ENCODE measurements at regions not wholly inside any gene's neighbourhood (a gene's known extent, or its start where the extent isn't known, plus 50 kb on each side); places are given as distances from the start of the nearest gene placed in this dataset.
"Not testable (repeated sequence)": the region's sequence is repeated elsewhere in the genome, so short reads cannot be mapped to it uniquely, and the experiment has no call there.

DNA sequence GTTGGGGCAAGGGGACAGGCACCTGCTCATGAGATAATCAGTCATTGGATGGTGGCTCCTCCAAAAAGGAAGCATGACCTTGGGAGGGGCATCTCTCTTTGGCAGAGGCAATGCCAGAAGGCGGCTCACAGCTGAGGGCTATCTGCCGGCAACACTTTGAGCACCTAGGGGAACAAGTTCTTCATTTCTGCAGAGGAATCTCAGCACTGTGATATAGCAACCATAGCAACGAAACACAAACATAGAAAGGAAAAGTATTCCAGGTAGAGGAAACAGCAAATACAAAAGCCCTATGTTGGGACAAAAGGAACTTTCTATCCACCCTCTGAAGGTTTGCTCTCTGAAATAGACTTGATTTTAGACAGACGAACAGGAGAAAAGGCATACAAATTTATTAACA lies 89.1 kb upstream of the NEDD4L start:
- no peak overlapping the region for H3K27ac ChIP-seq
- TF ChIP-seq, protein P1, sequence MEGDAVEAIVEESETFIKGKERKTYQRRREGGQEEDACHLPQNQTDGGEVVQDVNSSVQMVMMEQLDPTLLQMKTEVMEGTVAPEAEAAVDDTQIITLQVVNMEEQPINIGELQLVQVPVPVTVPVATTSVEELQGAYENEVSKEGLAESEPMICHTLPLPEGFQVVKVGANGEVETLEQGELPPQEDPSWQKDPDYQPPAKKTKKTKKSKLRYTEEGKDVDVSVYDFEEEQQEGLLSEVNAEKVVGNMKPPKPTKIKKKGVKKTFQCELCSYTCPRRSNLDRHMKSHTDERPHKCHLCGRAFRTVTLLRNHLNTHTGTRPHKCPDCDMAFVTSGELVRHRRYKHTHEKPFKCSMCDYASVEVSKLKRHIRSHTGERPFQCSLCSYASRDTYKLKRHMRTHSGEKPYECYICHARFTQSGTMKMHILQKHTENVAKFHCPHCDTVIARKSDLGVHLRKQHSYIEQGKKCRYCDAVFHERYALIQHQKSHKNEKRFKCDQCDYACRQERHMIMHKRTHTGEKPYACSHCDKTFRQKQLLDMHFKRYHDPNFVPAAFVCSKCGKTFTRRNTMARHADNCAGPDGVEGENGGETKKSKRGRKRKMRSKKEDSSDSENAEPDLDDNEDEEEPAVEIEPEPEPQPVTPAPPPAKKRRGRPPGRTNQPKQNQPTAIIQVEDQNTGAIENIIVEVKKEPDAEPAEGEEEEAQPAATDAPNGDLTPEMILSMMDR (IDR thresholded peaks at IDR 0.05) = no peak
- TF ChIP-seq ZFX (IDR thresholded peaks at IDR 0.05; ENCODE audit: borderline replicate concordance) = no peak

DNA sequence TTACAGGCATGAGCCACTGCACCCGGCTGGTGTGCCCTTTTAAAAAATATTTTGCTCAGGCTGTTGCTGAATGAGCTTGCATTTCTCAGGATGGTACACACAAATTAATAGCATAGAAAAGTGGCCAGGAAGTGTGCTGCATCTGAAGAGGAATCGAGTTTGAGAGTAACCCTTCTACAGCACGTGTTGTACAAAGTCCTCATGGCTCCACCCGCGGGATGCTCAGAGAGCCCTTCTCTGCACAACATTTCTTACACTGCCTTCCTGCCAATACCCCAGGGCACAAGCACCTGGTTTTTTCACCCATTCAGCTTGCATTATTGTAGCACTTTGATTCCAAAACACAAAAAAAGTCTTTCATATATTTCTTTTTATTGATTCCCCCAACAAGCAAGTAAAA lies 90.1 kb upstream of the NEDD4L start:
- no peak overlapping the region for H3K27ac ChIP-seq
- TF ChIP-seq ZFX (IDR thresholded peaks at IDR 0.05; ENCODE audit: borderline replicate concordance) = no peak
- TF ChIP-seq, protein P1 (IDR thresholded peaks at IDR 0.05) = no peak

DNA sequence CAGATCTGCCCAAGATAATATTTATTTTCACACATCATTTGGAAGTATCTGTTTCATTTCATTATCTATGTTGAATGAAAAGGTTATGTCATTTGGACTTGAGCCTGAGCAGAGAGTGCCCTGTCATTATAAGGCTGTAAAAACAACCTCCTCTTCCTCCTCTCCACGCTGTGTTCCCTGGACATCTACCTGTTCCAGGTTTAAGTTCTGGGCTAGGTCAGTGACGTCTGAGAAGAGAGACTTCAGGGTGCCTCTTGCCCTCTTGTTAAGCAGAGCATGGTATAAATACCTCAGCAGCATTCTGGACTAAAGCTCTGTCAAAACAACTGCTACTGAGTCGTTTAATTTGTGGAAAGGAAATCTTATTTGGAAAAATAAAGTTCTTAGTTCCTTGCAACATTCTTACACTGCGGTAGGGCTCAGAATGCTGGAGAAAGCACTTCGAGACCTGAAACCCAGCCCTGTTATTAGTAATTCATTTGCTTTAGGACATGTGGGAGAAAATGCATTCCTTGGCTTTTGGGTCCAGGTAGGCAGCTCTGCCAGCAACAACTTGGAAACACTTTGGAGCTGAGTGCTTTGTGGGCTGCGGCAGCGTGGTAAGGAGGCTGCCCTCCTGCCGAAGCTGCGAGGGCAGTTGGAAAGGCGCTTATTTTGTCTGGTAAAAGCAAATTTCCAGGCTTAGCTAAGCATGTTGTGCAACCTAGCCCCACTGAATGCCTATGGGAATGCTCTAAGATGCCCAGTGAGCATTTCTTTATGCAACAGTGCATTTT lies 91.8 kb upstream of the NEDD4L start:
- H3K27ac ChIP-seq = no peak overlapping the region
- TF ChIP-seq ZFX (IDR thresholded peaks at IDR 0.05; ENCODE audit: borderline replicate concordance) = no peak
- TF ChIP-seq, protein P1 (IDR thresholded peaks at IDR 0.05) = no peak

DNA sequence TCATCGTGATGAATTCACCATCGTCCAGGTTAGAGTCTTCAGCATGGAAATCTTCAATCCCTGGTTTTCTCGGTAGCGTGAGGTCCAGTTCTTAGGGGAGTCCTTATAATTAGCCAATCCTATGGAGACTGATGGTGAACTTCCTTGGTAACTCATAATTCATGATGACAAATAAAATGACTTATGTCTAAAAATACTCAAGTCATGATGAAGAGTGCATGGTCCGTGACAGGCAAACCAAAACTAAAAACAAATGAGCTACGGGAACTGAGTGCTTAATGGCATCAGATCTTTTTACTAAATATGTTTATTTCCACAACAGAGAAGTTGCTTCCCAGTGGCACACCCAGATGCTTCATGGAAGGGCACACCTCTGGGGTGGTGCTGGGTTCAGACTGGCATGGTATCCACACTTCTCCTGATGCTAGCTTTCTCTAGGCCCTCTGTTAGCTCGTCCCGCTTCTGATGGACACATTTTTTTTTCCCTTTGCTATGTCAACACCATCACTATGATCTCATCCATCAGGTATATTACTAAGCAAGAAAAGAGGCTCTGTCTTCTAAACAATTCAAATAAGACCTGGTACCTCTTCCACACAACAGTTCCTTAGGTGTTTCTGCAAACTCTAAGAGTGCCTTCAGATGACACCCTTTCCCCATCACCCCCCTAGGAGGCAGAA lies 92.8 kb upstream of the NEDD4L start:
- no peak overlapping the region for H3K27ac ChIP-seq

DNA sequence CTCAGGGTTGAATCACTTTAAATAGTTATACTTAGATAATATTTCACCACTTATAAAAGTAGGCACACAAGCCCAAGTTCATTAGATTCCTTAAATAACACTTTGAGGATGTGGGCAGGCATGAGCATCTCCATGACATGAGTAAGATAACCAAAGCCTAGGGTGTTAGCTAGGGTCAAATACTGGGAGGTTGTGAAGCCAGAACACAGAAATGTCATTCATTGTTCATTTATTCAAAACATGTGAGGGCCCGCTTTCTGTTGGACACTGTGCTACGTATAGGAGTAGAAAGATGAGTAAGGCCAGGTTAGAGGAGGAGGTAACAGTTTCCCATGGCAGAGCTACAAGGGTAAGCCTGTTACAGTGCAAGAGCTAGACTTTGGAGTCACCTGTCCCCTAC lies 93.5 kb upstream of the NEDD4L start:
- no peak for TF ChIP-seq ZFX (IDR thresholded peaks at IDR 0.05; ENCODE audit: borderline replicate concordance)
- TF ChIP-seq, protein P1 (IDR thresholded peaks at IDR 0.05) = no peak
- H3K27ac ChIP-seq = no peak overlapping the region

More for the DNA sequence above, 92.8 kb upstream of the NEDD4L start:
- TF ChIP-seq ZFX (IDR thresholded peaks at IDR 0.05; ENCODE audit: borderline replicate concordance) = no peak
- TF ChIP-seq, protein P1 (IDR thresholded peaks at IDR 0.05) = no peak

DNA sequence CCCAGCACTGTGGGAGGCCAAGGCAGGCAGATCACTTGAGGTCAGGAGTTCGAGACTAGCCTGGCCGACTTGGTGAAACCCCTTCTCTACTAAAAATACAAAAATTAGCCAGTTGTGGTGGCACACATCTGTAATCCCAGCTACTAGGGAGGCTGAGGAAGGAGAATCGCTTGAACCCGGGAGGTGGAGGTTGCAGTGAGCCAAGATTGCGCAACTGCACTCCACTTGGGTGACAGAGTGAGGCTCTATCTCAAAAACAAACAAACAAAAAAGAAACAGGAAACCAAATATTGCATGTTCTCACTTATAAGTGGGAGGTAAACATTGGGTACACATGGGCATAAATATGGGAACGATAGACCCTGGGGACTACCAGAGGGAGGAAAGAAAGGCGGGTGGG lies 94.7 kb upstream of the NEDD4L start:
- H3K27ac ChIP-seq = not testable (repeated sequence)

DNA sequence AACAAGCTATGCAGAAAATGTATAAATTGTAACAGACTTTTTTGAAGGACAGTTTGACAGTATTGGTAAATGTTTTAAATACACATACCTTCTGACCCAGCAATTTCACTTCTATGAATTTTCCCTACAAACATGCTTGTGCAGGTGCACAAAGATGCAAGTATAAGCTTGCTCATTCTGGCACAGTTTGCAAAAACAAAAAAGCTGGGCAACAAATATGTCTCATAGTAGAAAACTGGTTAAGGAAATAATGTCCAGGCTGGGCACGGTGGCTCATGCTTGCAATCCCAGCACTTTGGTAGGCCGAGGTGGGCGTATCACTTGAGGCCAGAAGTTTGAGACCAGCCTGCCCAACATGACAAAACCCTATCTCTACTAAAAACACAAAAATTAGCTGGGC lies 96.9 kb upstream of the NEDD4L start:
- no peak for TF ChIP-seq ZFX (IDR thresholded peaks at IDR 0.05; ENCODE audit: borderline replicate concordance)
- TF ChIP-seq, protein P1 (IDR thresholded peaks at IDR 0.05) = no peak
- H3K27ac ChIP-seq = no peak overlapping the region

Data from 22Rv1 (cell line).